WTC11 (cell line): ENCODE measurements at regions not wholly inside any gene's neighbourhood (a gene's known extent, or its start where the extent isn't known, plus 50 kb on each side); places are given as distances from the start of the nearest gene placed in this dataset.

Experiments
- ATAC-seq: fragments of 200-7000 bp; cut with Tn5 transposase; 2 replicates; pipeline ENCODE4 v1.10.0; 2021; ENCODE audit warnings: mild to moderate bottlenecking, moderate library complexity
- CTCF ChIA-PET: fragments of 300-600 bp; sonication (Branson Sonifier 250); formaldehyde crosslinking; loops from one replicate; lab custom pipeline; 2021; ENCODE audit warnings: antibody characterized with exemption; lab: Charles Lee
- POLR2A ChIA-PET: fragments of 350-600 bp; sonication (Branson Sonifier 250); formaldehyde crosslinking; loops from one replicate; lab custom pipeline; 2021; ENCODE audit warnings: antibody characterized with exemption; lab: Charles Lee
- DNase-seq: peaks from one replicate; pipeline ENCODE4 v3.0.0; 2021; ENCODE audit warnings: low spot score
- H3K27ac Mint-ChIP-seq: 2 replicates; pipeline ENCODE4 v1.8.0; 2021; ENCODE audit warnings: mixed read lengths
- H3K27me3 Mint-ChIP-seq: 2 replicates; pipeline ENCODE4 v1.8.0; 2021; ENCODE audit warnings: low read depth, mild to moderate bottlenecking, moderate library complexity, mixed read lengths
- H3K36me3 Mint-ChIP-seq: 2 replicates; pipeline ENCODE4 v1.8.0; 2021; ENCODE audit warnings: mixed read lengths
- H3K4me1 Mint-ChIP-seq: 2 replicates; pipeline ENCODE4 v1.8.0; 2022; ENCODE audit warnings: mixed read lengths
- H3K4me3 Mint-ChIP-seq: 2 replicates; pipeline ENCODE4 v1.8.0; 2021; ENCODE audit warnings: mild to moderate bottlenecking, moderate library complexity, mixed read lengths
- H3K9me3 Mint-ChIP-seq: 2 replicates; pipeline ENCODE4 v1.8.0; 2021; ENCODE audit warnings: mixed read lengths
- ARID4B ChIP-seq: sonication (generic); formaldehyde crosslinking; IDR thresholded peaks from 2 replicates; pipeline ENCODE4 v1.8.0; 2023; ENCODE audit warnings: missing genetic modification reagents, mild to moderate bottlenecking, borderline replicate concordance
- ATF1 ChIP-seq: sonication (generic); formaldehyde crosslinking; IDR thresholded peaks from 2 replicates; pipeline ENCODE4 v1.8.1; 2023; ENCODE audit warnings: mild to moderate bottlenecking, moderate library complexity, missing genetic modification reagents
- ESRRA ChIP-seq: sonication (generic); formaldehyde crosslinking; IDR thresholded peaks from 2 replicates; pipeline ENCODE4 v1.8.1; 2022; ENCODE audit warnings: mild to moderate bottlenecking, missing genetic modification reagents, borderline replicate concordance
- ETV6 ChIP-seq: sonication (generic); formaldehyde crosslinking; IDR thresholded peaks from 2 replicates; pipeline ENCODE4 v1.8.1; 2022; ENCODE audit warnings: mild to moderate bottlenecking, missing genetic modification reagents
- FOXJ3 ChIP-seq: sonication (generic); formaldehyde crosslinking; IDR thresholded peaks from 2 replicates; pipeline ENCODE4 v1.9.0; 2021; ENCODE audit warnings: missing genetic modification reagents, mild to moderate bottlenecking, borderline replicate concordance
- GTF2I ChIP-seq: fragments of 250-450 bp; sonication (Bioruptor Pico); conservative IDR thresholded peaks from 2 replicates; pipeline ENCODE4 v1.4.0; 2021; ENCODE audit warnings: mild to moderate bottlenecking
- HMGA2 ChIP-seq: fragments of 250-450 bp; sonication (Bioruptor Pico); IDR thresholded peaks from 2 replicates; pipeline ENCODE4 v1.4.0; 2021; ENCODE audit warnings: mild to moderate bottlenecking, moderate library complexity
- MAX ChIP-seq: sonication (generic); formaldehyde crosslinking; IDR thresholded peaks from 2 replicates; pipeline ENCODE4 v1.8.0; 2022; ENCODE audit warnings: mild to moderate bottlenecking, missing genetic modification reagents
- MLX ChIP-seq: sonication (generic); formaldehyde crosslinking; IDR thresholded peaks from 2 replicates; pipeline ENCODE4 v1.8.1; 2023; ENCODE audit warnings: mild to moderate bottlenecking, missing genetic modification reagents, moderate library complexity
- NR3C1 ChIP-seq: sonication (generic); formaldehyde crosslinking; conservative IDR thresholded peaks from 2 replicates; pipeline ENCODE4 v1.8.1; 2023; ENCODE audit warnings: low read depth, mild to moderate bottlenecking, missing genetic modification reagents
- RORB ChIP-seq: fragments of 250-450 bp; sonication (Bioruptor Pico); IDR thresholded peaks from 2 replicates; pipeline ENCODE4 v1.9.0; 2021; ENCODE audit warnings: mild to moderate bottlenecking
- TEAD1 ChIP-seq: sonication (generic); formaldehyde crosslinking; IDR thresholded peaks from 2 replicates; pipeline ENCODE4 v1.8.0; 2022; ENCODE audit warnings: mild to moderate bottlenecking, missing genetic modification reagents
- USF1 ChIP-seq: sonication (generic); formaldehyde crosslinking; IDR thresholded peaks from 2 replicates; pipeline ENCODE4 v1.8.0; 2022; ENCODE audit warnings: mild to moderate bottlenecking, missing genetic modification reagents
- USF2 ChIP-seq: sonication (generic); formaldehyde crosslinking; IDR thresholded peaks from 2 replicates; pipeline ENCODE4 v1.8.1; 2023; ENCODE audit warnings: mild to moderate bottlenecking, missing genetic modification reagents, moderate library complexity
- ZBTB43 ChIP-seq: sonication (generic); formaldehyde crosslinking; IDR thresholded peaks from 2 replicates; pipeline ENCODE4 v1.8.1; 2023; ENCODE audit warnings: mild to moderate bottlenecking, missing genetic modification reagents
- ZNF425 ChIP-seq: fragments of 250-450 bp; sonication (Bioruptor Pico); conservative IDR thresholded peaks from 2 replicates; pipeline ENCODE4 v1.9.0; 2021; ENCODE audit warnings: mild to moderate bottlenecking
- ZNF512 ChIP-seq: sonication (generic); formaldehyde crosslinking; IDR thresholded peaks from 2 replicates; pipeline ENCODE4 v1.8.1; 2022; ENCODE audit warnings: missing genetic modification reagents, borderline replicate concordance
- ZSCAN18 ChIP-seq: fragments of 250-450 bp; sonication (Bioruptor Pico); IDR thresholded peaks from 2 replicates; pipeline ENCODE4 v2.1.2; 2022; ENCODE audit warnings: mild to moderate bottlenecking, moderate library complexity

- TF ChIP-seq FOXJ3 (CRISPR knock-in tag) = no peak
- no peak for TF ChIP-seq MLX
- TF ChIP-seq ESRRA (CRISPR knock-in tag) = no peak
- TF ChIP-seq ZSCAN18 (CRISPR knock-in tag) = no peak
- no peak for TF ChIP-seq TEAD1 (CRISPR knock-in tag)
These were observed 89.9 kb upstream of the DCBLD2 start (continued) for GRCh38 chr3:98991393-98991792.

GRCh38 chr3:98990657-98991056 lies 89.2 kb upstream of the DCBLD2 start:
- Mint-ChIP-seq H3K9me3 (no peaks in the 10 kb centered on the region), H3K36me3 (no peaks in the 10 kb centered on the region)
- CTCF ChIA-PET = no interaction called here

GRCh38 chr3:98986073-98986472 lies 84.6 kb upstream of the DCBLD2 start:
- CTCF ChIA-PET = interaction anchor here (1.7 kb wide), 1 partner anchor 169 kb away, joined by 7 read pairs; no protein-coding TSS in a partner anchor
- Mint-ChIP-seq H3K36me3 (no peaks in the 10 kb centered on the region), H3K9me3 (no peaks in the 10 kb centered on the region), H3K27ac (no peak overlapping the region), H3K4me3 (no peak overlapping the region), H3K4me1 (peaks cover 20% of the 10 kb centered on the region), H3K27me3 (no peaks in the 10 kb centered on the region)
- ATAC-seq = peak; percentile 68
- DNase-seq = no peak
- POLR2A ChIA-PET = interaction anchor here (1.1 kb wide), 1 partner anchor 84 kb away, joined by 4 read pairs; the partner anchor contains the start of gene DCBLD2
- TF ChIP-seq MAX (CRISPR knock-in tag) (no peak), ZBTB43 (no peak), ARID4B (CRISPR knock-in tag) (no peak), USF2 (CRISPR knock-in tag) (peak; percentile 41; the same call in 1 of the 2 replicates), MLX (no peak), RORB (CRISPR knock-in tag) (no peak), ZNF425 (no peak)

More at GRCh38 chr3:98990657-98991056, 89.2 kb upstream of the DCBLD2 start:
- Mint-ChIP-seq H3K27me3 (no peaks in the 10 kb centered on the region; the same call in 1 of the 2 replicates), H3K4me1 (peaks cover 8% of the 10 kb centered on the region), H3K4me3 (no peak overlapping the region), H3K27ac (no peak overlapping the region)
- no peak for ATAC-seq
- no peak for TF ChIP-seq NR3C1 (CRISPR knock-in tag)
- TF ChIP-seq ATF1 (CRISPR knock-in tag) = no peak
- no peak for TF ChIP-seq USF1
- TF ChIP-seq ETV6 (CRISPR knock-in tag) = no peak
- no peak for TF ChIP-seq ZNF512 (CRISPR knock-in tag)
- no peak for TF ChIP-seq HMGA2 (CRISPR knock-in tag)
- TF ChIP-seq GTF2I (CRISPR knock-in tag) = no peak
- POLR2A ChIA-PET = no interaction called here
- no peak for DNase-seq
